Stimulated activated CD4-positive, alpha-beta T cell treated with anti-CD3 and anti-CD28 coated beads, Interleukin-12 subunit alpha, Interleukin-12 subunit beta, amount 100 ng/mL, for 4 hours (primary cell): ENCODE measurements at regions not wholly inside any gene's neighbourhood (a gene's known extent, or its start where the extent isn't known, plus 50 kb on each side); places are given as distances from the start of the nearest gene placed in this dataset.

ENCODE experiments used
- DNase-seq: peaks from one replicate; pipeline ENCODE4 v3.0.0-alpha.2; 2020

- DNase-seq: no peak
These were observed 196.1 kb upstream of the FGGY start for GRCh38 chr1:59100708-59101374.

DNA sequence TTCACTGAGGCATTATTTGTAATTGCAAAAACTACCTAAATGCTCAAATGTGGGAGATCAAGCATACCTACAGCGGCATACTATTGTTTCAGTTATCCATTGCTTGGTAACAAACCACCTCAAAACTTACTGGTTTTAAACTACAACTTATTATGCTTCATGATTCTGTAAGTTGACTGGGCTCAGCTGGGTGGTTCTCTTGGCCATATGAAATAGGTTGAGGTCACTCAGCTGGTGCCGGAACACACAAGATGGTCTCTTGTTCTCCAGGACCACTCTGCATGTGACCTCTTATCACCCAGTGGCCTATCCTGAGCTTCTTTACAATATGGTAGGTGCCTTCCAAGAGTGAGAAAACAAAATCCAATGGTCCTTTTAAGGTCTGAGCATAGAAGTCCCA, 195.4 kb upstream of the FGGY start:
- DNase-seq: no peak

DNA sequence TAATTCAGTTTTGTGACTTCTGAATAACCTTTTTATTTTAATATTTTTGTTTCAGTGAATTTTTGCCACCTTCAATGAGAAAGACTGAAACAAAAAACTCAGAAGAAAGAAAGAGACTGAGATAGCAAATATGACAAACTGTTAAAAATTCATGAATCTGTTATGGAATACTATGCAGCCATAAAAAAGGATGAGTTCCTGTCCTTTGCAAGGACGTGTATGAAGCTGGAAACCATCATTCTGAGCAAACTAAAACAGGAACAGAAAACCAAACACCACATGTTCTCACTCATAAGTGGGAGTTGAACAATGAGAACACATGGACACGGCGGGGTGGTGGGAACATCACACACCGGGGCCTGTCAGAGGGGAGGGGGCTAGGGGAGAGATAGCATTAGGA, 193.4 kb upstream of the FGGY start:
- DNase-seq: no peak

GRCh38 chr1:59104191-59104760, 192.6 kb upstream of the FGGY start:
- no peak for DNase-seq

DNA sequence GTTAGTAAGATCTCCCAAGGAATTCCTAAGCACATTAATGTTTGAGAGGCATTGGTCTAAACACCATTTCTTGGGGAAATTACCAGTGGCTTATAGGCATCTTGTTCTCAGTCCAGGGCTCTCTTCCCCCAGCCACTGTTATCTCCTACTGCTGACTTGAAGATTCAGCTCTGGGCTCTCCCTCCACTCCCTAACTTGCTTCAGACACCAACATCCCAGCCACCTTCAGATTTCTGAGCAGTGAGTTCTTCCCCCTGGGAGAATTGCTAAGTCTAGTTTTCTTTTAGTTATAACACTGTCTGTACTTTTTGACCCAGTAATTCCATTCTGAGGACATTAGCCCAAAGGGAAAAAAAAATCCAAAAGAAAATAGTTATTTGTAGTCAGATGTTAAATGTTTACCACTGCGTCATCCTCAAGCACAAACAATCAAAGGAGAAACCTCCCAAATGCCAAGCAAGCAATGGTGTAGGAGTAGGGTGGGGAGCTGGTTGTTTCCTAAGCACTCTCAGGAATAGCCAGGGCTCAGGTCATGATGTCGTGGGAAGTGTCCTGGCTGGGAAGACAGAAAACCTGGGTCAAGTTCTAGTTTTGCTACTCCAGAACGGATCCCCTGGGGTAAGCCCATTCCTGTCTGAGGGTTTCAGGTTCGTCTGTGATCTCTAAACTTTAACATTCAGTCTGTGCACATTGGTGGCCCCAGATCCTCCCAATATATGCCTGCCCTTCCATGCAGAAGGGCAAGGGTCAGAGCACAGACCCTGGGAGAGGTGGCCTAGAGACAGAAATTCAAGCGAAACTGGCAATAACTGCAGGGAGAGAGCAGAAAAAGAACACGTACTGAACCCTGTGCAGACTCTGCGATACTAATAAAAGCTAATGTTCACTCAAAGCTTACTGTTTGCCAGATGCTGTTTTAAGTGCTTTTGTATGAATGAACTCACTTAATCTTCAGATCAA, 191.1 kb upstream of the FGGY start:
- DNase-seq: no peak

GRCh38 chr1:59107516-59107915, 189.4 kb upstream of the FGGY start:
- no peak for DNase-seq

DNA sequence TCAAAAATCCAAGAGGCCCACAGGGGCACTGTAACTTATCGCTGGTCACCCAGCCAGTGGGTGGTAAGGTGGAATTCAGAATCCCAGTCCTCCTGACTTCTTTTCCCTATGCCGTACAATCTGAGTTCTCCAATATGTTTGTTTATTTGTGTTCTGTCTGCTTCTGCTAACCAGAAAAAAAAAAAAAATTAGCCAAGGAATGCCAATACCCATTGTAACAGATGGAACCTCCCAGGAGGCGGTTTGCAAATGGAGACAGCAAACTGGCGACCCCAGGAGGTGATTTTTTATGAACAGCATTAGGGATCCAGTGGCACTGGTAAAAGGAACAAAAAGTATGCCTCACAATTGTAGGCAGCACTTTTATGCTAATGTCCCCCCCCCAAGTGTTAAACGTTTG, 189.0 kb upstream of the FGGY start:
- DNase-seq: no peak

DNA sequence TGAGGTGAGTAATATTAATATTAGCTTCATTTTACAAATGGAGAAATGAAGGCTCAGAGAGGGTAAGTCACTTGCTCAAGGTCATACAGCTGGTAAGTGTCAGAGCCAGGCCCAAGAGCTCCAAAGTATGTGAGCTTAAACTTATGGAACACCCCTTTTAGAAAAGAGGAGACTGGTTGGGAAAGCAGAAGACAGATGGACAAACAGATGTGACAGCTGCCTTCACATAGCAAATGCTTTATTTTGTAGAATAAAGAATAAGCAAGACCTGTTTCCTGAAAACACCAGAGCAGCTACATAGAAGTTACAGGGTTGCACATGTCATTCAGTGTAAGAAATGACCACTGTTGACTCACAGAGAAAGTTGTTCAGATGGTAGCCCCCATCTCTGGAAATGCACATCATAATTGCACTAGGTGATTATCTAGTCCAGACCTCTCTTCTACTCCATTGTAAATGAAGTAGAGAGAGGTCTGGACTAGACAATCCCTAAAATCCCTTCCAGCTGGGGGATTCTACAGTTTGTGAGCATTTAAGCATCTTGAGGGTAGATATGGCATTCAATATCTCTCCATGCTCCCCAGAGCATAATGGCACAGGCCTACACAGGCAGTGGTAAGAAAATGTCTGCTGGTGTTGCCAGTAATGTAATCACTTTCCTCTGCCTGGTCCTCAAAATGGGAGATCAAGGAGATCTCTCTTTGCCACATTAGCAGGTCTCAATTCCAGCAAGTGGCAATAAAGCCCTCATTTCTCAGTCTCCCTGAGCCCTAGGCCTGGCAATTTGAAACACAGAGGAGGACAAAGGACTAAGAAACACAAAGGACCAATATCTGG, 188.2 kb upstream of the FGGY start:
- DNase-seq: no peak

DNA sequence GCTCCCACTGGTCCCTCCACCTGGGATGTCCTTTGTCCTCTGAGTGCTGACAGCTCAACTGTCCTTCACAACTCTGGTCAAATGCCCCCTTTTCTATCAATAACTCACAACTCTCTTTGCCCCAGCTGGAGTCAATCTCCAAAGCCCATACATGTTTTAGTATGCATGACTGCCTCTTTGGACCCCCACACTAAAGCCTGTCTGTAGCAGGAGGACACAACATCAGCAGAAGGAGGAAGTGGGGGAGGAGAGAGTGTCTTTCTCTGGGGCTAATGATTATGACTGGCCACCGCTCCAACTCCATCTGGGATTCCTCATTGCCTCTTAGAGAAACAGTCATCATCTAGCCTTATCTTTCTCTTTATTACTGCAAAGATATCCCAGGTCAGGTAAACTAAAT, 186.6 kb upstream of the FGGY start:
- no peak for DNase-seq

- no peak for DNase-seq
These were observed 182.9 kb upstream of the FGGY start for GRCh38 chr1:59113876-59114457.

DNA sequence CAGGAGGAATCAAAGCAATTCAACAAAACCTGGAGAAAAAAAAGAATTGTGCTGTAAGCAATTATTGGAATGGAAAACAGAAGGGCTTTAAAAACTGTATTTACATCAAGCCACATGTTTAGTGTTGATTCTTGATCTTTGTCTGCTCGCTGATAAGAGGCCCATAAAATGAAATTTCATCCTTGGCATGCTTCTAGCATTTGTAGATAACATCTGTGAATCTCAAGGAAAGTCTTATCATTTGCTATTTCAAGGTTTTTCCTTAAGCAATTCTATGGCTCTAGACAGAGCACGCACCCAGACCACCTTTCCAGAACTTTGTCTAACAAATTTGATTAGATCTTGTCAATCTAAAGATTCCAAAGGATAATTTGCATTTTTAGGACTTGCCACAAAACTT, 181.0 kb upstream of the FGGY start:
- no peak for DNase-seq

DNA sequence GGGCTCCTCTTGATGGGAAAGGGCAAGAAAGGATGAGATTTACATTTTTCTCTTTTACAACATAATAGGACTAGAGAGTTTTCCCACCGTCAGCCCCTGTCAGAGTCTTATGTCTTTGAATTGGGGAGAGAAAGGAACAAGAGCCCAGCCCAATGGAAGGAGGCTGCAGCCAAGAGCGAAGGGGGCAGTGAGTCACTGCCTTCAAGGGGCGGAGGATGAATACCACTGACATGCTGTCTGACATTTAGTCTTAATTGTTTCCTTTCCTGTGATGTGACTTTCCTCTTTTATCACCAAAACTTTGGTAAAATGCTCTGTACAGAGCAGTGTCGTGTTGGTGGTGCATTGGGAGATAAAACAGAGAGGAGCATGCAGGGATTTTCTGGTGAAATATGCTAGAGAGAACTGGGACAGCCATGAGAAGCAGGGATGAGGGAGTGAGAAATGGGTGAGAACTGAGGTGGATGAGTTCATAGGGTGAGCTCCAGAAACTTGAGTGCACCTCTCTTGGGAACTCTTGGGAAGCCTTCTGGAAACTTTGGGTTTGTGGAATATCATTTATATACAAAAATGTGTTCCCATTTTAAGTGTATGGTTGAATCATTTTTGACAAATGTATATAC, 179.9 kb upstream of the FGGY start:
- no peak for DNase-seq

DNA sequence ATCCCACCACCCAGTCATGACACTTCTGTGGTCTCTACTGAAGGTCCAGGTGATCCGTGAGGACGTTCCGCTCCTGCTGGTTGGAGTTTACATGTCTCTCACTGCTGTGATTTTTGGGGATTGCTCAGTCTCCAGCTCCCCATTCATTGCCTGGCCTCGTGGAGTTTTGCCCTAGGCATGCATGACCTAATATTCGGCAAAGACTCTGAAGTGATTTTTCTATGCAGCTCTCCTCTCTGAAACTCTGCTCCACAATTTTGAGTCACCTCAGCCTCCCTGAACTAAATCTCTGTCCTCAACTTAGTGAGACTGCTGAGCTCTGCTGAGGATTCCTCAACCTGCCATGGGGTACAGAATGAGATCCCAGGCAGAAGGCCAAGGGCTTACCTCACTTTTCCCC, 174.4 kb upstream of the FGGY start:
- DNase-seq: no peak

DNA sequence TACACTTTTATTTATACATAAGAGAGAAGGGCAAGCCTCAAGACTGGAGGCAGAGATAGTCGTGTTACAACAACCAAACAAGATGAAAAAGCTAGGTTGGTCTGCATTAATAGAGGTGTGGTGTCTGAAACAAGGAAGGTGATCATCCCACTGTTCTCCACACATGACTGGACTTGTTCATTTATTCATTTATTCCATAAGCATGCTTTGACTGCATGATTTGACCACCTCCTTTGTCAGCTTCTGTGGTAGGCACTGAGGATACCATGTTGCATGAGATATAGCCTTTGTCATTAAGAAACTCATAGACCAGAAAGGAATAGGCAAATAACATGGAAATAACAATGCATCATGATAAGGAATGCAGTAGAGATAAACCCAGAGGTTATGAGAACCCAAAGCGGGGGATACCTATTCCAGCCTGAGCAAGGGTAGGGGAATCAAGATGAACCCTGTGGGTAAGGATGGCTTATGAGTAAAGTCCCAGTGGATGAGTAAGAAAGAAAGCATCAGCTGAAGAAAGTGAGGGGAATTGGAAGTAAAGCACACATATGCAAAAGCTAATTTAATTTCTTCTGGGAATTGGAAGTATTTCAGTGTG, 173.7 kb upstream of the FGGY start:
- no peak for DNase-seq

GRCh38 chr1:59124166-59124565, 172.7 kb upstream of the FGGY start:
- no peak for DNase-seq

DNA sequence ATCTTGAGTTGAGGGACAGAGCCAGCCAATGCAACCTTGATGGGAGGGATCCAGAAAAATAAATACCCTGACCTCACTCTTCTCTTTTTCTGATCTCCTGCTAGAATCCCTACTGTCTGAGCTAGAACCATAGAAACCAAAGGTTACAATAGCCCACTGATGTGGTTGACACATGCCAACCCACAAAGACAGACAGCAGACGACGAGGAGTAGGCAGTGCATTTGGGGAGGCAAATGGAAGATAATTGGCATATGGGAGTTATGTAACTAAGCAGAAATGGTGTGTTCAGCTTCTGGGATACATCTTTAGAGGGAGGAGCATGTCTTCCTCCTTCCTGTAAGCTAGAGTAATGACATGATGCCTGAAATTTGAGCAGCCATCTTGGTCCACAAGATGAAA, 171.7 kb upstream of the FGGY start:
- no peak for DNase-seq

DNA sequence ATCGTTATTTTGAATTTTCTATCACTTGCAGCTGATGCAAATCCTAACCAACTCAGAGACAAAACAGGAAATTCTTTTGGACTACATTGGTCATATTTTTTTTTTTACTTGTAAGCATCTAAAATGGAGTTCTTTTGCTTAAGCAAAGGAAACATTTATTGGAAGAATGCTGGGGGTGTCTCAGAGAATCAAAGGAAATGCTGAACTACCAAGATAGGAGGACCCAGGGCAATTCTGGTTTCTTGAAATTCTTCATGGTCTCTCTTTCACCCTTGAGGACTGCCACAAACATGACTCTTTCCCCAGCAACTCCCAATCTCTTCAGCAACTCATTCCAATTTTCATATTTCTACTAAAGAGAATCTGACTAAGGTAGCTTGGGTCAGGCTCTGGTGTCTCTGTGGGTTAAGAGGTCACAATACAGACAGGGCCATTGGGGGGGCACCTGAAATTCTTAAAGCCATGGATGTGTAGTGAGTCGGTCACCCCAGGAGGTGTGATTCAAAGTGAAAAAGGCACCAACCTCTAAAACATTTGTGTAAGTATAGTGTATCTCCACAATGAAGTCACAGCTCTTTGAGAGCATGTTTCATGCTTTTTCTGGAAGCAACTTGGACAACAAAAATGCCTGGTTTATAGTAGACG, 171.1 kb upstream of the FGGY start:
- no peak for DNase-seq

DNA sequence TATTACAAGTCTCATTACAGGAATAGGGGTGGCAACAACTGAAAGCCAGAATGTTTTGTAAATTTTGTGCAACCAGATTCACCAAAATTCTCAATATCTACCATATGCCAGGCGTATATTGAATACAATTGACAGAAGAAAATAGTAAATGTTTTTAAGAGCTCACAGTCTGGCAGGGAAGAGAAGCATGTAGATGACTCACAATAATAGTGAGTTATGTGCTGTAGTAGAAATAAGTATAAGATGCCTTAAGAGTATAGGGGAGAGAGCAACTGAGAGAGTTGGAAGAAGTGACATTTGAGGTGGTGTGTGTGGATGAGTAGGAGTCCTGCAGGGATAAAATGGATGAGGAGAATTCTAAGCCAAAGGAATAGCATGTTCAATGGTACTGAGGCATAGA, 170.5 kb upstream of the FGGY start:
- no peak for DNase-seq

GRCh38 chr1:59128239-59128736, 168.6 kb upstream of the FGGY start:
- DNase-seq: no peak

GRCh38 chr1:59128784-59129227, 168.1 kb upstream of the FGGY start:
- no peak for DNase-seq

DNA sequence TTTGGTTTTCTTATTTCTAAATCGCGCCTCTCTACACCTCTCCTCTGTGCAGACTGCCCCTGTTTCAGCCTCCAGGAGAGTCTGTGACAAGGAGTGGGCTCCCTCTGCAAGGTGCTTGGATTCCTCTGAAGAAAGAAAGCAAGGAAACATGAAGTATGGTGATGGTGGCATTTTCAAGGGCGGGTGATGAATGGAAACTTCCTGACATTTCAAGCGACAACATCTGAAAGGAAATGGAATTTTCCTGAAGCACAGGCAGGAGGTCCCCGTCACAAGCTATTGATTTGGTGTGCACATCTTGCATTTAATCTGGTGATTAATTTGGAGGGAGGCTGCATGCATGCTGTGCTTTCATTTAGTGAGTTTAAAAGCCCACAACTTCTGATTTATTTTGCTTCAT, 164.6 kb upstream of the FGGY start:
- no peak for DNase-seq
